CD4-positive, alpha-beta T cell treated with Interleukin-1 beta for 1 hour (primary cell): ENCODE measurements at regions not wholly inside any gene's neighbourhood (a gene's known extent, or its start where the extent isn't known, plus 50 kb on each side); places are given as distances from the start of the nearest gene placed in this dataset.

ENCODE experiments used
- DNase-seq, 2 donors: peaks; one replicate each; pipeline ENCODE4 v3.0.0-alpha.2; 2020 to 2022

DNA sequence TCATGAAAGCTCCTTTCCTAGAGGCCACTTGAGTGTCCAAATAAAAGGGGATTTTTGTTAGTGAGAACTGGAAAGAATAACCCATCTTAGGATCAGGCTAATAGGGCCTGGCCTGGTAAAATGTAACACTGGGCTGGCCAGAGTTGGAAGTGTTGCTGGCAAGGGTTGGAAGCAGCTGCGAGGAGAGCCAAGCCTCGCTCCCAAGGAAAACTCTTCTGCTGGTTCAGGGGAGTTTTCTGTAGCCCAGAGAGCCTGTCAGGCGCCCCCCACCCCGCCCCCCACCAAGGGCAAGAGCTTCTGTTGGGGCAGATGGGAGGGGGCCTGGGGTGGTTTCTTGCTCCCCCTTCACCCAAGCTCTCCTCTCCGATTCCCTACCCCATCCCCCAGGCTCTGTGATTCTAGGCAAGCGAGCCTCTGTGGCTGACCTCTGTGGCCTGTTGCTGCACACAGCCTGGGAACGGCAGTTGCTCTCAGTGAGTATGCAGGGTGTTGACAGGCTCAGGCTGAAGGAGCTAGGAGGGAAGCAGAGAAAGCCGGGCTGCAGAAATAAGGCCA lies 547.8 kb downstream of the CCDC171 start:
- DNase-seq, result no peak

DNA sequence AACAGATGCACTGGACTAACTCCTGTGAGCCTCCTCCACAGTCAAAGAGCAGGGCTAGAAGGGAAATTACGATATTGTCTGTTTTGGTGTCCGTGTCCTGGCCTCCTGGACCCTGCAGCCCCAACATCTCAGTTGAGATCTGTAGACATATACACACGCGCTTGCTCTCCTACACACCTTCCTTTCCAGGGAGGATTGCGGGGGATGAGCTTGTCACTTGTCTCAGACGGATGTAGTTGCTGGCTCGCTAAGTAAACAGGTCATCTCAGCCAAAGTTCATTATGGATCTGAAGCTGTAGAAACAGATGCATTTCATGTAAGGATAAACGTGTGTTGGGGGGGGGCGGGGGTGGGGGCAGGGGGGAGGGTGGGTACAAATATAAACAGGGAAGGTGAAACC lies 549.3 kb downstream of the CCDC171 start:
- DNase-seq, result no peak

DNA sequence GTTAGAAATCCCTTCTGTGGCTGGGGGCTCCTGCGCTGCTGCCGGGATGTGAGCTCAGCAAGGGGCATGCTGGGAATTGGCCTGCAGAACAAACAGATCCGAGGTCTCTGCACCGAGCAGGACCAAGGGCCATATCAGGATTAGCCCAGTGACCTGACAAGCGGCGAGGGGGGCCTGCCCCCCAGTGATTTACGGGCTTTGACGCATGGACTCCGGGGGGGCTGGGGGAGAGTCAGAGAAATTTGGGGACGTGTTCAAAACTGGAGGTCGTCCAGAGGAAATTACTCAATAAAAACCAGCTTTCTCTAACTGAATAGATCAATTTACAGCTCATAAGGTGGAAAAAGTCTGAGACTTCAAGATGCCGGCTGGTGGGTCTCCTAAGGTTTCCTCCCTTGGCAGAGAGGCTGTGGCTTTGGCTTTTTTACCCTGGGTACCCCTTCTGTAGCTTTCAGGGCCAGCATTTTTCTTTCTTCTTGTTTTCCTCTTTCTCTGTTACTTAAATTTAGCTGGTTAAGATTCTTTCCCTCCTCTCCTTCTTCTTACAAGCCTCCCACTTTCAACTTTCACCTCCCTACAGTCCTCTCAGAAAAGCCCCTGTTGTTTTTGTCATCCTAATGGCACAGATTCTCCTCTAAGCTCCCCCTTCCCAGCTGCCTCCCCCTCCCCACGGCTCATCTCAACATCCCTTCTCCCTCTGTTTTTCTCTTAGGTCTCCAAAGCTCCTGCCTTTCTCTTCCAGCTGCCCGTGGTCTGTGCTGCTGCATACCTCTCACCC lies 551.0 kb downstream of the CCDC171 start:
- DNase-seq, result no peak

DNA sequence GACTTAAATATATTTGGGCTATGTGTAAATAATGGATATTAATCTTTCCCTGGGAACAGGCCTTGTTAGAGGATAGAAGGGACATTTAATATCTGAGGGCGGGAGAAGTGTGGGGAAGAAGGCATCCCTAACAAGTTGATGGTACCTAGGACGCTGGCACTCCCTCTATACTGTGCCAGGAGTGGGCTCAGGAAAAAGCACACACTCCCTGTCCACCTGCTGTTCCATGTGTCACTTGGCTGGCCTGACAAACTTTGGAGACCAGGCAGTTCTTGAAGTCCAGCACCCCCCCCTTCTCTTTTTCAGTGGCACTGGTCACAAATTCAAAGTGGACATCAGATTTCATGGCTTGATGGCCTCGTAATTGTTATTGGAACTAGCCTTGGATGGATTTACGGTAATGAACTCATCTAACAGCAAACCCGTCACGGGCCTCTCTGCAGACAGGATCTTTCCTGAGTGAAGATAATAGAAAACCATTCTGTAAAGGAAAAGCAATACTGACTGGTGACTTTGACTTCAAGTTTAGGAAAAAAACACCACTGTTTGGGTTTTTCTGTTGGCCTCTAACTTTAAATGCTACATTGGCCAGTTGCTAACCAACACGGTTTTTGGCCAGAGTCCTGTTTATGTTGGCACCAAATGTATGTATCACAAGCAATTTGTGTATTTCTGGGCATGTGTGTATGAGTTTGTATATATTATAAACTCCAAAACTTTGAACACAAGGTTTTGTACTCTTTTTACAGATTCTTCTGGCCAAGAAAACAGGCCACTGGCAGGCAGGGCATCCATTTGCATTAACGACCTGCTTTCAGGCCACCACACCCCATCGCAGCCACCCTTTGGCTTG lies 552.6 kb downstream of the CCDC171 start:
- DNase-seq, result no peak

DNA sequence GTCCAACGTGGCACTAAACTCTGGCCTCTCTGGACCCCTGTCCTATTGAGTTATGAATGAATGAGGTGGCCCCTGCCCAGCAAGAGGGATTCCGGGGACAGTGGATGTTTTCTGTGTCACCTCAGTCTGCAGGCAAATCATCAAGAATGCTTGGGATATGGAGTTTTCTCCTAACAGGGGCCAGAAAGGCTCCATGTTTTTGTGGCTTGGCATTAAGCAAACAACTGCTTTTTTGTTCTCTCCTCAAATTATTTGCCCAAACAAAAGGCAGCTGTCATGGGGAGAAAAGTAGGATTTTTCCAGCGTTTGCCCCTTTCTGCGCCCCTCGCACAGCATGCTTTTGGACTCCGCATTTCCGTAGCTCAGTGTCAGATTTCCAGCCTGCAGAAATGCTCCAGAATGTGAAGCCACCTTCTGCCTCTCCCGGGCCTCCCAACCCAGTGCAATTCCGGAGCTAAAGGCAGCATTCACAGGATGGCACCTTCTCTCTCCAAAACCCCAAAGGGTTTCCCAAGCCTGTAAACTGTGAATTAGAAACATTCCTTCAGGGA lies 553.3 kb downstream of the CCDC171 start:
- no peak for DNase-seq

DNA sequence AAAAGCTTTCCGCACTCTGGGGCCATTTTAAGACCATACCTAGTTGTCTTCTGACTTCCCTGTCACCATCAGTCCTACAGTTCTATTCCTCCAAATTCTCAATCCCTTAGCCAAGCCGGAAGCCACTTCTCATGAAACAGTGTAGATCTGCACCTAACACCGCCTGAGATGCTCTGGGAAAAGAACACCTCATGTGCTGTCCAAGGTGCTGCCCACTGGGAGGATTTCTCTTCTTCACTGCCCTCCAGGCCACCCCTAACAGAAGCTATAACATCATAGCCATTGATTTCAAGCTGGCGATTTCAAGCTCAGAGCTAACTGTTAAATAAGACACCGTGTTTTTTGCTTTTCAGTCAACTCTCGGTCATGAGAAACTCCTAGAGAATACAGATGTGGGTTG lies 559.3 kb downstream of the CCDC171 start:
- no peak for DNase-seq

DNA sequence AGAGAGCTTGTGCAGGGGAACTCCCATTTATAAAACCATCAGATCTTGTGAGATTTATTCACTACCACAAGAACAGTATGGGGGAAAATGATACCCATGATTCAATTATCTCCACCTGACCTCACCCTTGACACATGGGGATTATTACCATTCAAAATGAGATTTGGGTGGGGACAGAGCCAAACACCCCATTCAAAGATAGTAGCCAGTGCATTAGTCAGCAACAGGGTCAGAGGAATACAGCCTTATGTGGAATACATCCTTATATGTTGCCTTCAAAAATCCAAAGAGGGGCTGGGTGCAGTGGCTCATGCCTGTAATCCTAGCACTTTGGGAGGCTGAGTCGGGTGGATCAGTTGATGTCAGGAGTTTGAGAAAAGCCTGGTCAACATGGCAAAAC lies 563.2 kb downstream of the CCDC171 start:
- no peak for DNase-seq

DNA sequence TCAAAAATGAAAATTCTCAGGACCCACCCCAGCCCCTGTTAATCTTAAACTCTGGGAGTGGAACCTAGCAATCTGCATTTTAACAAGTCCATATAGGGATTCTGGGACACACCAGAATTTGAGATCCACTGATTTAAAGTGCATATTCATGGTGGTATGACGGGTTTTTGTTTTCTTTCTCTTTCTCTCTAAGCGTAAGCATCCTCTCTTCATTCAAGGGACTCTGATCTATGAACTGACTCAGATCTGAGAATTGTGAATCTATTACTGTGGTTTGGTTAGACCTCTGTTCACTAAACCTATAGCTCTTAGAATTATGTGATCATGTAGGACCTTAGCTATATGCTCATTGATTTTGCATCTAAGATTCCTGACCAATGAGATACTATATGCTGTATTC lies 565.2 kb downstream of the CCDC171 start:
- no peak for DNase-seq

DNA sequence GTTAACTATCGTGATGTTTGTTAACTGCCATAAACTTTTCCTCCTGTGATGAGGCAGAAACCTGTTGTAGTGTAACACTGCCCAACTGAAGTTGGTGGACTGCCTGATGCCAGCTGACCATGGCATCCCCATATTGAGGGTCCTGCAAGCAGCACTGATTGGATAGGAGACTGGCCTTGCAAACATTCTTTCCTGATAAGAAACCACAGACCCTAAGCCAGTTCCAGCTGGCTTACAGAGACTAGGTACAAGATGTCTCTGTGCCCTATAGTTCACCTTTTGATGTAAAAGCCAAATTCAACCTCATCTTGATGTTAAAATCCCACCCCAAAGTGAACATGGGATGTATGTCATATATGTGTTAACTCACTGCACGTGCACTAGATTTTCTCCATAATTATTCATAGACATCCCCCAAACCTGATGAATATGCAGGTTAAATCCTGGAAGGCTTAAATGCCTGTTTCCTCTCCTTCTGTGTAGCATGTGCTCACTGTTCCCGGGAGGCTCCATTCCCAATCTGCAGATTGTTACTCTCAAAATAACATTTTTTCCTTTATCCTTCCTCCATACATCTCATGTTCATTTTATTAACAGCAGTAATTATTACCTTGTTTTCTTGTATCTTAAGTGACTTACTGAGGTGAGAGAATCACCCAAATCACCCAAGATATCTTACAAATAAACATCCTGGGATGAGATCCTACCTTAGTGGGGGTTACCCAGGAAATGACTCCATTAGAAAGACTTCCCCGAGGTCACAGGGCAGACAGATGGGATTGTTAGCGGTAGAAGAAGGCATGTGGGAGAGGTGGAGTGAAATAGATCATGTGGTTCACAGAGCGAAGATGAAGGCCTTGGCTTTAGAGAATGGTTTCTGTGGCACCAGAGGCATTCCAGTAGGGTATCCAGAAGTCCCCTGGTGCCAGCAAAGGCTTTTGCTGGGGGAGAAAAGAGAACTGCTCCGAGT lies 566.7 kb downstream of the CCDC171 start:
- DNase-seq, result no peak

DNA sequence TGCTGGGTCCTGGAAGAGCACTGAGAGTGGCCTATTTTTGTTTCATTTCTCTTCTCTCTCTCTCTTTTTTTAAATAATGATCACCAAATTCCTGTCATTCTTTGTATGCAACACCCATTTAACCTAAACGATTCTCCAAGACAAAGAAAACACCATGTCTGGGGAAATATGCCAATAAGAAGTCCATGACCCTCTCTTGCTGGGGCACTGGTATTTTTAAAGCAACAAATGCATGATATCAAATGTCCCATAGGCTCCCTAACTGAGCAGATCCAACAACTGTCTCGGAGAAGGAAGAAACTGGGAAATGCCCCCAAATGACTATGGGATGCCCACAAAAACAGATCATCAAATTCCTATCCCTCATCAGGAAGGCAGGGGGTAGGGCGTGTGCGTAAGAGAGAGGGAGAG lies 567.4 kb downstream of the CCDC171 start:
- DNase-seq, result no peak

DNA sequence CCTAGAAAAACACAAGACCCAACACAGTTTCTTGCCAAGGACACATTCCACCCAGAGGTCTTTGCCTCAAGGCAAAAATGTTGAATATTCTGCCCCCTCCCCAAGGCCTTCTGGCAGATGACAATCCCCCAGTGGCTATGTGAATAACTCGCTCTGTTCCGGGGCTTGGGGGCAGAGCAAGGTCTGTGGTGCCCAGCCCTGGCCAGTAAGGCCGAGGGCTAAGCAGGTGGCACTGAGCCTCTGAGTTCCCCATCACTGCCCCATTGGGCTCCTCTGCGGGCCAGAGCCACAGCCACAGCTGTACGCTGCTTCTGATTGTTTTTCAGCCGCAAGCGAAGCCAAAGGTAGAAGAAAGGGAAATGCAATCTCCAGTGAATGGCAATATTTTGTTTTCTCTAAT lies 567.9 kb downstream of the CCDC171 start:
- DNase-seq, result no peak

DNA sequence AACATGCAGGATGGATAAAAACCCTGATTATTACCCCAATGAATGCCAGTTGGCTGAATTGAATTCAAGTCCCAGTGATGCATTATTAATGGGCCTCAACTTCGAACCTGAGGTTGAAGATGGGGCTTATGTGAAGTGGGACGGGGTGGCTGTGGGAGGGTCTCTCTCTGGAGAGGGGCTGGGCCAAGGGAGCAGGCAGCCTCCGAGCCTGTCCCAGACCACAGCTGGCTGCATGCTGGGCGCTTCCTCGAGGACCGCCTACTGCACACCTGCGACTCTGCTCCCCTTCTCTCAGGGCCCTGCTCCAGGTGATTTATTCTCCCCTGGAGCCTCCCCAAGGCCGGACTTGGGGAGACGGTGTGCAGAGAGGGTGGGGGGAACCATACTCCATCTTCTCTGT lies 568.3 kb downstream of the CCDC171 start:
- no peak for DNase-seq

DNA sequence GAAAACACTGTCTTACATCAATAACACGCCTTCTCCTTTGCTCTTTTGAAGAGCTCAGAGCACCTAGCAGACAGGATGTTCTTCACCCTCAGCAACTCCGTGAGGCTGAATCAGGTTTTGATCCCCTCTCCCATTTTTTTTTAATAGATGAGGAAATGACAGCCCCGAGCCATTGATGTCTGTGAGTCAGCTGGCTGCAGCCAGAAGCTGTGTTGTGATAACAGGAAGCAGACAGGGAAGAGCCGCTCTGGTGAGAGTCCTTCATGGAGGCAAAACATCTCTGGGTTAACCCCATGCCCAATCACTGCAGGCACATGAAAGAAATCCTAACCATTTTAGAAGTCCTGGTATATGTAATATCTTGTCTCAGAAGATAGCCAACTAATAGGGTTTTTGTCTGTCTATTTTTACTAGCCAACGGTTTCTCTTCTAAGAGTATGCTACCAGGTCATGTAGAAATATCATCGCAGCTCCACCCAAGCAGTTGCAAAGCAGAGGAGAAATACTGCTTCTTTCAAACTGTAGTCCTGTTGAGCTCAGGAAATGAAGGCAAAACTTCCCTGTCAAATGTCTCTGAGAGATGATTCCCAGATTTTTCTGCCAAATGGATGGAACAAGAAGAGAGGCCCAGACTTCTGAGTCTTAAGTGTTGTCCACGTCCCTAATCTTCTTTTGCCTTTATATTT lies 568.9 kb downstream of the CCDC171 start:
- no peak for DNase-seq

DNA sequence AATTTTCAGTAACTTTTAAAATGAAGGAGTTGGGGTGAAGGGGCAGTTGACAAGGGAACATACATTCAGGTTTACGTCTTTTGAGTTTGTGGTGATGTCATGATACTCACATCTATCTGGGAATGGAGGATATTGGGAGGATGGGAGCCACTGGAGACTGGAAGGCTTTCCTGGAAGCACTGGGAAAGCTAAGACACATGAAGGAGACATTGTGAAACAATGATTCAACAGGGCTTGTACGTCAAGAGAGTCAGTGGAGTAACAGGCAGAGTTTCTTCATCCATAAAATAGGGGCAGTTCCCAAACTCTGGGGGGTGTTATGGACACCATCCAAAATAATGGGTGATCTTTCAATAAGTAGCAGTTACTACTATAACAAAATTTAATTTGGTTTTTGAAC lies 572.8 kb downstream of the CCDC171 start:
- no peak for DNase-seq

DNA sequence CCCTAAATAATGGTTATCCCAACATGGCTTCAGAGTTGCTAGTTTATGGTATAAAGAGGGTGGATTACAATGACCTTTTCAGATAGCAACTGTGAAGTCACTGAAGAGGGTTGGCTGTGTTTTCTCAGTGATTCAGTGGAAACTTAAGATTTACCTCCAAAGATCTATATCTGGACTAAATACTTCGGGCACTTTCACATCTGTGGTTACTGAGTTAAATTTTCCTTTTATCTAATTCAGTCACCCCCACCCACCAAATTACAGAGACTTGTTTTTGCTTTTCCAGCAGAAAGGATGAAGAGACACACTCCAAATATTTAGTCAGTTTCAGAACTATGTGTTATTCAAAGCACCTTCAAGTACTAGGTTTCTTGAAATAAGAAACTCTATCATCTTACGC lies 573.2 kb downstream of the CCDC171 start:
- no peak for DNase-seq

DNA sequence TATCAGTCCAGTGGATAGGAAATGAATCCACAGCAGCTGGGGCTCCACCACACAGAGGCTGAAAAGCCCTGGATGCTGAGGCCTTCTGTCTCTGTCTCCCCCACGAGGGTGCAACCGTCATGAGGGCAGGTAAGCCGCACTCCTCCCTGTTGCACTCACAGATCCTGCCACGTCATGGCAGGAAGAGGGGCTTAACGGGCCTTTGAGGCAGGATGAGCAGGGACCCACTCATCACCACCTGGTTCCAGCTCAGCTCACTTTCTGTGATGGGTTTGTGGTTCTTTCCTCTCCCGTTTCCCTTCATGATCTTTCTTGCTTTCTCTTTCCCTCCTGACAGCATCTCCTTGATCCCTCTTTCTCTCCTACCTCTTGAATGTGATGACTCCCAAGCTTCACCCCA lies 575.2 kb downstream of the CCDC171 start:
- no peak for DNase-seq

DNA sequence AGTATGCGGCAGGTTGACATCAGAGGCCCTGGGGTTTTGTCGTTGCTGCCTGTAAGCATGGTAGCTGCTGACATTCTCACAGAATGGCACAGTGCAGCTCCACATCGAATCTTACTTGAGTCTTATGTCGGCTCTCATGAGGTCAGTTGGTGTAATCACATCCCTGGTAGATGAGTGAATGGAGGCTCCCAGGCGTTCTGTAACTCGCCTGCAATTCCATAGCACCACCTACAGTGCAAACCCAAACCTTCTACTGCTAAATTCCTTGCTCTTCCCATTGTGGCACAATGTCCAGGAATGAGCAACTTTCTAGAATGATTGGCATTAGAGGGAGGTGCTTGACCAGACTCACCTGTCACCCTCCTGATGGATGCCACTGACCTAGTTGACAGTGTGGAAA lies 578.4 kb downstream of the CCDC171 start:
- no peak for DNase-seq

DNA sequence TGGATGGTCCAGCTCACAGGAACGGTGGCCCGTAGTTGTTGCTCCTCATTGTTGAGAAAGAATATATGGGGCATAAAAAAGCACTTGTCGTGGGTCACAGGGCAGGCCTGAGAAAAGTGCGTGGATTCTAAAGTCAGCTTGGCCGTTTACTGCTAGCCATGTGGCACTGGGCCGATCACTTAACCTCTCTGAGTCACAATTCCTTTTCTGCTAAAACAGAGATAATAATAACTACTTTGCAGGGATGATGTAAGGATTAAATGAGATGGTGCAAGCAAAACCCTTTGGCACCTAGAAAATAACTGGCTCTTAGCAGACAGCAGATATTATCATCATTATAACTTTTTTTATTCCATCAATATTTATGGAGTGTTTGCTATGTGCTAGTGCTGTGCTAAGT lies 579.7 kb downstream of the CCDC171 start:
- DNase-seq, result no peak

DNA sequence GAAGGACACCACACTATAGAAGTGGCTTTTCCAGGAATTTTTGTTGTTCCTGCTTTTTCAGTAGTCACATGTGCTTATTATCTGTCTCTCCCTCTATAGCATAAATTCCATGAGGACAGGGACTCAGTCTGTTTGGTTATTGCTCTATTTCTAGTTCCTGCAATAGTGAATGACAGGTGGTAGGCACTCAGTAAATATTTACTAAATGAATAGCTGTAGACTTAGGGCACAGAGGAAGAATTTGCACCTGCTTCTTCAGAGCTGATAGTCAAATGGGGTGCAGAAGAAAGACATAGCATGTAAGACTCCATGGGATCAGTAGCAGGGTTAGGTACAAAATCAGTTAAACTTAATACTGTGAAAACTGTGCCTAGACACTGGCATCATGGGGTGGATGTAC lies 580.2 kb downstream of the CCDC171 start:
- no peak for DNase-seq

DNA sequence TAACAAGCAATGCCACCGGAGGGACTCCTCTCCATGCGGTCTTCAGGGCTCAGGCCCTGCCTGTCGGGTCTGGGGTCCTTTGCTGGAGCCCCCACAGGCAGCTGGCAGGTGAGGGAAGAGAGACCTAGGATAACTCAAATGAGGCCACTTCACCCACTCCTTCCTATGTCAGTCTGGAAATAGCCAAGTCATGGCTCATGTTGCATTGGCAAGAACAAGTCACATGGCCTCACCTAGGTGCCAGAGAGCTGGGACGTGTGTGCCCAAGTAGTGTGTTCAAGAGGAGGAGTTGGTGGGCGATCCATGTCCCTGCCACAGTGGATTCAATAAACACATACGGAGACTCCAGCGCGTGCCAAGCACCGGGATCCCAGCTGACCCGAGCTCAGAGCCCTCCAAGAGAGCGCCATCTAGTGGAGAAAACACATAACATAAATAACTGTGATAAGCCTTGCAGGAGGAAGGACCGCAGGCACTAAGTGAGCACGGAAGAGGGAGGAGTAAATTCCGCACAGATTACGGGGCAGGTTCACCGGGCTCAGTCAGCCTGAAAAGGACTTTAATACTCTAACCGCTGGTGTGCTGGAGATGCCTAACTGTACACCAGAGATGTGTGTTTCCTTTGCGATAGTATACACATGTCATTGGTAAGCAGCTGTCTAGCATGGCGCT lies 580.8 kb downstream of the CCDC171 start:
- DNase-seq, result peak in 1 of 2 donors; percentile 4

DNA sequence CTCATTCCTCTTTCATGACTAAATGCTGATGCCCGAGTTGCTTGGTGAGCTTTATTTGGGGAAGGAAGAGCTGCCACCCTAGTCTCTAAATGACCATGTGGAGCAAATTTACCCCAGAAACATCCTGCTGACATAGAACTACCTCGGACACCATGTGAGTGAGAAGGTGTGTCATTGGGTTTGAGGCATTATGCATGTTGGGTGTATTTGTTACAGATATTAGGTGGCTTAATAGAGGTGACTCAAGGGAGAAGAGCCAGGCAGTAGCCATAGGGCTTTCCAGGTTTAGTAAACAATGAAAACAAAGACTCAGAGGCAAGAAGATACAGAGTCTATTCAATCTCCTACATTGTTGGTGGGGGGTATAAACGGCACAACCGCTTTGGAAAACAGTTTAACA lies 581.5 kb downstream of the CCDC171 start:
- no peak for DNase-seq
